Umbilical cord (tissue), 1 donor: ENCODE measurements at regions not wholly inside any gene's neighbourhood (a gene's known extent, or its start where the extent isn't known, plus 50 kb on each side); places are given as distances from the start of the nearest gene placed in this dataset.
"Not testable (repeated sequence)": the region's sequence is repeated elsewhere in the genome, so short reads cannot be mapped to it uniquely, and the experiment has no call there.

Source experiments
- DNase-seq: peaks from one replicate; pipeline ENCODE4 v3.0.0-alpha.2; 2015; ENCODE audit warnings: low spot score

- DNase-seq = not testable (repeated sequence)
Observed at GRCh38 chr3:195669310-195669709, 51.5 kb upstream of the MUC20 start.

GRCh38 chr3:195668131-195668766 is 52.5 kb upstream of the MUC20 start:
- DNase-seq = not testable (repeated sequence)

GRCh38 chr3:195665311-195665710 is 55.5 kb upstream of the MUC20 start:
- not testable (repeated sequence) for DNase-seq

GRCh38 chr3:195664131-195664530 is 56.6 kb upstream of the MUC20 start:
- DNase-seq = not testable (repeated sequence)

GRCh38 chr3:195659136-195659533 is 61.6 kb upstream of the MUC20 start:
- not testable (repeated sequence) for DNase-seq

GRCh38 chr3:195658381-195659135 is 62.2 kb upstream of the MUC20 start:
- DNase-seq = not testable (repeated sequence)

- DNase-seq = peak; percentile 89
Observed at GRCh38 chr3:195657475-195658372, 63.1 kb upstream of the MUC20 start.

GRCh38 chr3:195656091-195656490 is 64.7 kb upstream of the MUC20 start:
- DNase-seq = not testable (repeated sequence)

GRCh38 chr3:195654746-195655145 is 66.0 kb upstream of the MUC20 start:
- DNase-seq = not testable (repeated sequence)

- not testable (repeated sequence) for DNase-seq
Observed at GRCh38 chr3:195654138-195654537, 66.6 kb upstream of the MUC20 start.

- DNase-seq = peak; percentile 25
Observed at GRCh38 chr3:195653641-195654040, 67.1 kb upstream of the MUC20 start.

GRCh38 chr3:195647912-195648702 is 64.4 kb upstream of the APOD start:
- not testable (repeated sequence) for DNase-seq

GRCh38 chr3:195645872-195646271 is 62.1 kb upstream of the APOD start:
- not testable (repeated sequence) for DNase-seq

- DNase-seq = not testable (repeated sequence)
Observed at GRCh38 chr3:195643245-195643644, 59.5 kb upstream of the APOD start.

- DNase-seq = not testable (repeated sequence)
Observed at GRCh38 chr3:195642311-195642710, 58.6 kb upstream of the APOD start.

GRCh38 chr3:195638456-195638855 is 54.7 kb upstream of the APOD start:
- not testable (repeated sequence) for DNase-seq

GRCh38 chr3:195637473-195638233 is 53.9 kb upstream of the APOD start:
- DNase-seq = not testable (repeated sequence)

- DNase-seq = not testable (repeated sequence)
Observed at GRCh38 chr3:195637011-195637410, 53.3 kb upstream of the APOD start.

GRCh38 chr3:195635898-195636685 is 52.4 kb upstream of the APOD start:
- DNase-seq = not testable (repeated sequence)
